ENCODE measurements at regions not wholly inside any gene's neighbourhood (a gene's known extent, or its start where the extent isn't known, plus 50 kb on each side); places are given as distances from the start of the nearest gene placed in this dataset.

- no peak for TF ChIP-seq CTCF (IDR thresholded peaks at IDR 0.05)
- TF ChIP-seq ZFX (IDR thresholded peaks at IDR 0.05; ENCODE audit: borderline replicate concordance): no peak
These were observed 829.9 kb downstream of the NCAM2 start for GRCh38 chr21:21828130-21828529.

Measured in 22Rv1 (cell line).